Stimulated activated CD8-positive, alpha-beta memory T cell treated with anti-CD3 and anti-CD28 coated beads, Interleukin-7, amount 100 ng/mL, for 24 hours (primary cell): ENCODE measurements at regions not wholly inside any gene's neighbourhood (a gene's known extent, or its start where the extent isn't known, plus 50 kb on each side); places are given as distances from the start of the nearest gene placed in this dataset.

ENCODE experiments used
- DNase-seq: peaks from one replicate; pipeline ENCODE4 v3.0.0-alpha.2; 2020; ENCODE audit warnings: low read depth

- DNase-seq = no peak
Observed at GRCh38 chr15:31151301-31152233, 50.0 kb upstream of the TRPM1 start.

GRCh38 chr15:31153531-31153930 is 52.0 kb upstream of the TRPM1 start:
- no peak for DNase-seq

GRCh38 chr15:31155151-31155550 is 53.6 kb upstream of the TRPM1 start:
- DNase-seq = no peak

- no peak for DNase-seq
Observed at GRCh38 chr15:31156226-31156625, 54.7 kb upstream of the TRPM1 start.

- DNase-seq = no peak
Observed at GRCh38 chr15:31156808-31157207, 55.3 kb upstream of the TRPM1 start.

GRCh38 chr15:31157644-31158069 is 56.1 kb upstream of the TRPM1 start:
- no peak for DNase-seq

- DNase-seq = no peak
Observed at GRCh38 chr15:31158858-31159569, 57.5 kb upstream of the TRPM1 start.

GRCh38 chr15:31159837-31160236 is 58.3 kb upstream of the TRPM1 start:
- DNase-seq = no peak

- no peak for DNase-seq
Observed at GRCh38 chr15:31160297-31160696, 58.8 kb upstream of the TRPM1 start.

GRCh38 chr15:31160740-31161495 is 59.4 kb upstream of the TRPM1 start:
- no peak for DNase-seq

GRCh38 chr15:31161951-31162350 is 60.4 kb upstream of the TRPM1 start:
- DNase-seq = no peak

GRCh38 chr15:31162721-31163510 is 61.4 kb upstream of the TRPM1 start:
- no peak for DNase-seq

- DNase-seq = no peak
Observed at GRCh38 chr15:31163769-31164572, 62.4 kb upstream of the TRPM1 start.

- DNase-seq = no peak
Observed at GRCh38 chr15:31164573-31164912, 63.0 kb upstream of the TRPM1 start.

- no peak for DNase-seq
Observed at GRCh38 chr15:31169558-31169957, 68.0 kb upstream of the TRPM1 start.

- no peak for DNase-seq
Observed at GRCh38 chr15:31171731-31172130, 70.2 kb upstream of the TRPM1 start.

GRCh38 chr15:31172606-31173005 is 71.1 kb upstream of the TRPM1 start:
- DNase-seq = no peak

GRCh38 chr15:31173790-31174450 is 72.4 kb upstream of the TRPM1 start:
- DNase-seq = no peak

GRCh38 chr15:31175484-31175883 is 74.0 kb upstream of the TRPM1 start:
- no peak for DNase-seq

- no peak for DNase-seq
Observed at GRCh38 chr15:31177951-31178350, 76.4 kb upstream of the TRPM1 start.
